GM18507 (cell line): ENCODE measurements at regions not wholly inside any gene's neighbourhood (a gene's known extent, or its start where the extent isn't known, plus 50 kb on each side); places are given as distances from the start of the nearest gene placed in this dataset.
"Not testable (repeated sequence)": the region's sequence is repeated elsewhere in the genome, so short reads cannot be mapped to it uniquely, and the experiment has no call there.

Experiments used
- DNase-seq: peaks from one replicate; pipeline ENCODE4 v3.0.0; 2011; ENCODE audit warnings: low read depth; ENCODE audit not compliant: insufficient read length; ENCODE audit errors: extremely low spot score
- FAIRE-seq: peaks from 2 replicates; lab custom pipeline; 2011; peaks lifted over from hg19 to GRCh38; lab: Jason Lieb, UNC

DNA sequence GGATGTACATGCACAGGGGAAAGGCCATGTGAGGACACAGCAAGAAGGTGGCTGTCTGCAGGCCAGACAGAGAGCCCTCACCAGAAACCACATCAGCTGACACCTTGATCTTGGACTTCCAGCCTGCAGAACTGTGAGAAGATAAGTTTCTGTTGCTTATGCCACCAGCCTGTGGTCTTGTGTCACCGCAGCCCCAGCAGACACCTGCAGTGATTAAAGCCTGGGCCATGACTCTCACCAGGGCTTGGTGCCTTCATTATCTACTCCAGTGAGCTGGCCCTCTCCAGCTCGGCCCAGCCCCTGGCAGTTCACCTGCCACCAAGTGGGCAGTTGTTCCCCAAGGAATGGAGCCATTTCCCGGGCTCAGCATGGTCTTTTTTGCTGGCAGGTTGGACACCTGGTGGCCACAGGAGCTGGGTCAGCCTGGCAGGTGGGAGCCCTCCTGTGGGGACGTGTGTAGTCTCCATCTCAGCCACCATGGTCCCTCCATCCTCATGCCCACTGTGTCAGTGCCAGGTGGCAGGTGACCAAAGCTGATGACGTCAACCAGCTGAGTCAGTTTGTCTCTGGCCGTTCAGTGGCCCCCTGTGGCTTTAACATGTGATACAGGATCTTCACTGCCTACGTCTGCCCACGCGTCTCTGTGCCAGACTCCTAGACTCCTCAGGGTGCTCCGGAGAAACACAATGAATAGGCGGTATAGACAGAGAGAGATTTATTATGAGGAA, 99.9 kb upstream of the PPP1R26 start:
- DNase-seq (no peak), FAIRE-seq (no peak)

DNA sequence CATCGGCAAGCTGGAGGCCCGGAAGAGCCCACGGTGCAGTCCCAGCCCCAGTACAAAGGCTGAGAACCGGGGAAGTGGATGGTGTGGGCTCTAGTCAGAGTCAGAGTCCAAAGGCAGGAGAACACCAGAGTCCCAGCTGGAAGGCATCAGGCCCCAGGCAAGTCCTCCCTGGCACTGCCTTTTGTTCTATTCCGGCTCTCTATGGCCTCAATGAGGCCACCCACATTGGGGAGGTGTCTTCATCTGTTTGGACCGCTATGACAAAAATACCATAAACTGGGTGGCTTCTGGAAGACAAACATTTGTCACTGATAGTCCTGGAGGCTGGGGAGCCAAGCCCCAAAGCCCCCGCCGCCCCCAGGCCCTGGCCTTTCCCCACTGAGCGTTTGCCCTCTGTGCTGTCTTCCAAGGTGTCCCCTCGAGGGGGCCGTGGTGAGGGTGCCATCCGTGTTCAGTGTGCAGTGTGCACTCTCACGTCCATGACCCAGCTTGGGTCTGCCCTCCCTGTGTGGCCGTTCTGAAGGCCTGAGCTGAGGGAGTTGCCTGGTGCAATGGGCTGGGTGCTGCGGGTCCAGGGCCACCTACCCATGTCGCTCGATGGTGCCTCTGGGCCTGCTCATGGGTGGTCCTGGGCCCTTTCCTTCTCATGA, 99.1 kb upstream of the PPP1R26 start:
- FAIRE-seq (no peak), DNase-seq (no peak)

DNA sequence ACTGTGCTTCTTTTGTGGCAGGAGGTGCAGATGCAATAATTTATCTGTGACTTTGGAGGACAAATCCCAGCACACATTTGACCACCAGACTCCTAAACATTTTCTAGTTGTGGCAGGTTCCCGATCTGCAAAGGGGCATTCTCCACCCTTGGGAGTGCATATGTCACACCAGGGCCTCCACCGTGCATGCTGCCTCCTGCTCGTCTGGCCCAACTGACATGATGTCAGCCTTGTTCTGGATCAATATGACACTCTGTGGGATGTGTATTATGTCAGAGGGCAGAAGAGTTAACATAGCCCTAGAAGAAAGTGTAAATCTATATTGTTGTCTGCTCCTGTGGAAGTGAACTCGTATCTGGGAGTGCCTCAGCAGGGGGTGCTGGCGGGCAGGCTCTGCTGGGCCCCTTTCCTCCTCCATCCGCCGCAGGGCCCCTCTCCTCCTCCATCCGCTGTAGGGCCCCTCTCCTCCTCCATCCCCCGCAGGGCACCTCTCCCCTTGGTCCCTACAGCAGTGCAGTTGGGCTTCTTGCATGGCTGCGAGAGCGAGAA, 97.7 kb upstream of the PPP1R26 start:
- FAIRE-seq (no peak), DNase-seq (no peak)

DNA sequence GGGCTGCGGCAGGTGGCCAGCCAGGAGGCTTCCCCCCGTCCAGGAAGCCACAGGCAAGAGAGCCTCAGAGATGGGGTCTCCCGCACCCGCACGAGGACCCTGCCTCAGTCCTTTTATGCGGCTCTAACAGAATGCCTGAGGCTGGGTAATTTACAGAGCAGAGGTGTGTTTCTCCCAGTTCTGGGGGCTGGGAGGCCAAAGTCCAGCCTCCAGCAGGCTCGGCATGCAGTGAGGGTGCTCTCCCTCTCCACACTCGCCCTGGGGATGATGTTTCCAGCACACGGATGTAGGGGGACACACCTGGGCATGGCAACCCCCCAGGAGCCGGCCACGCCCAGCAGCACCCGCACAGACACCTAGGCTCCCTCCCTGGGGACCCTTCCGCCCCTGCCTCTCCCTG, 95.4 kb upstream of the PPP1R26 start:
- DNase-seq (no peak), FAIRE-seq (no peak)

DNA sequence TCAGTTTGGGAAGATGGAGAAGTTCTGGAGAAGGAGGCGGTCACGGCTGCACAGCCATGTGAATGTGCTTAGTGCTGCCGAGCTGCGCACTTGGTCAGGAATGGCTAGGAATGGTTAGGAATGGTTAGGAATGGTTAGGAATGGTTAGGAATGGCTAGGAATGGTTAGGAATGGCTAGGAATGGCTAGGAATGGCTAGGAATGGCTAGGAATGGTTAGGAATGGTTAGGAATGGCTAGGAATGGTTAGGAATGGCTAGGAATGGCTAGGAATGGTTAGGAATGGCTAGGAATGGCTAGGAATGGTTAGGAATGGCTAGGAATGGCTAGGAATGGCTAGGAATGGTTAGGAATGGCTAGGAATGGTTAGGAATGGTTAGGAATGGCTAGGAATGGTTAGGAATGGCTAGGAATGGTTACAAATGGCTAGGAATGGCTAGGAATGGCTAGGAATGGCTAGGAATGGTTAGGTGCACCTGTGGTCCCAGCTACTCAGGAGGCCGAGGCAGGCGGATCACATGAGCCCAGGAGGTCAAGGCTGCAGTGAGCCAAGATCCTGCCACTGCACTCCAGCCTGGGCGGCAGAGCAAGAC, 94.7 kb upstream of the PPP1R26 start:
- FAIRE-seq = not testable (repeated sequence)

DNA sequence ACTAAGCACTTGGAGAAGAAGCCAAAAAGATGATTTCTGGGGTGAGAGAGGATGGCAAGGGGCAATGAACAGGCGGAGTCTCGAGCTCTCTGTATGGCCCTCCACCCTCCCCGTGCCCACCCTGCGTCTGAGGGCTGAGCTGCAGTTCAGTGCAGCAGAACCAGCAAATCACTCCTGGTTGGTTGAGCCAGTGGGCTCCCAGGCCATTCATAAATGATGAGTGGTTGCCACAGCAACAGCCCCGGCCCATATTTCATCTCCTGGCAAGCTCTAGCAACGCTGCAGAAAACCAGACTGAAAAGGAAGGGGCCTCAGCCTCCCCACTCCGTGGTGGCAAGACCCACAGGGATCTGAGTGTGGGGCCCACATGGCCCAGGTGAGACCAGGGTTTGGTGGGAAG, 93.8 kb upstream of the PPP1R26 start:
- no peak for DNase-seq
- no peak for FAIRE-seq

More for the DNA sequence above, 94.7 kb upstream of the PPP1R26 start:
- not testable (repeated sequence) for DNase-seq

DNA sequence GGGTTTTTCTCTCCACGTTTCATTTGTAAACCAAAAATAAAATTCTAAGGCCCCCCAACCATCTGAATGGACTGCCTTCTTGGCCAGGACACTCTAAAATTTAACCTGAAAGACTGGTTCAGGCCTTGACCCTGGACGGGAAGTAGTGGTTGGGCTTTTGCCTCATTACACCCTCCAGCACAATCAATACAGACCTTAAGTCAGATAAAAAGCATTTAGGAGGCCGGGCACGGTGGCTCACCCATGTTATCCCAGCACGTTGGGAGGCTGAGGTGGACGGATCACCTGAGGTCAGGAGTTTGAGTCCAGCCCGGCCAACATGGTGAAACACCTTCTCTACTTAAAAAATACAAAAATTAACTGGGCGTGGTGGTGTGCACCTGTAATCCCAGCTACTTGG, 91.6 kb upstream of the PPP1R26 start:
- no peak for FAIRE-seq

DNA sequence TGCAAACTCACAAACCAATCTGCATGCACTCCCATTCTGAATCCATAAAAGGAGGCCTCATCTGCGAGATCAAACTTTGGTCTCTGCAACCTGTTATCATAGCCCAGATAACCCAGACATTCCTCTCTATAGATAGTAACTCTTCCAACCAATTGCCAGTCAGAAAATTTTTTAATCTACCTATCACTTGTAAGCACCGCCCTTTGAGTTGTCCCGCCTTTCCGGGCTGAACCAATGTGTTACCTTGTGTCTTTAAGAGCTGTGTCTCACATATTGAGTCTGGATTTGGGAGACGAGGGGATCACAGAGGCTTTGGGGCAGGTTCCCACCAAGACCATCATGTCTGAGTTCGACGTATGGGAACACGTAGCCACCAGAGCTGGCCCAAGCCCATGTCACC, 91.1 kb upstream of the PPP1R26 start:
- no peak for FAIRE-seq
- DNase-seq = no peak

More for the DNA sequence above, 91.6 kb upstream of the PPP1R26 start:
- no peak for DNase-seq

DNA sequence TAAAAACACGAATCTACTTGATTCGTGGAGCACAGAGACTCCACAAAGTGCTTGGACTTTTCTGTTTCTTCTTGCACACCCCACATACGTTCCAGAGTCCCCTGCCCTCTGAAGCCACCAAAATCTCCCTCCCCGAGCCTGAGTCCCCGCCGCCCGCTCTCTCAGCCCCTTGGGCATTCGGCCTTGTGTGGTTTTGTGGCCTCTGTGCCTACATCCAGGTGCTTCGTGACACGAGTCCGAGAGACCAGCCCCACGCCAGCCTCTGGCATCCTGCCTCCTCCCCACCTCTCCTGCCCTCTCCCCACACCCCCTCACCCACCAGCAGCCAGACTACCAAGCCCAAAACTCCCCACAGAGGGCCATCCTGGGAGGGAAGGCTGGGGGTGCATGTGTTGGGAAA, 87.8 kb upstream of the PPP1R26 start:
- DNase-seq (no peak), FAIRE-seq (no peak)

DNA sequence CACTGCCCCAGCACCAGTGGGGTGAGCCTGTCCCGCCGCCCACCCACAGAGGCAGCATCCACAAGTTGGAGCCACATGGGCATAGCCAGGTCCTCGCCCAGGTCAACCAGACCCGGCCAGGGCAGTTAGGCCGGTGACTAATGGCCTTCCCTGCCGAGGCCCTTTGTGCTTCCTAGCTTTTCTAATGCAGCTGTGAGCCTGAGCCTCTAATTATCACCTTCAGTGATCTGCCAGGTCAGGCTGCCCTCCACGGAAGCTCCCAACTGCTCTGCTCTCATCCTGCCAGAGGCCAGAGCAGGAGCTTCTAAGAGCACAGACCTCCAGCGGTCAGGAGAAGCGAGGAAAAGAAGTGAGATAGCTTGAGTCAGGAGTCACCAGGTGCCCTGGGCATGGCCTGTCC, 87.1 kb upstream of the PPP1R26 start:
- no peak for FAIRE-seq
- DNase-seq = no peak

DNA sequence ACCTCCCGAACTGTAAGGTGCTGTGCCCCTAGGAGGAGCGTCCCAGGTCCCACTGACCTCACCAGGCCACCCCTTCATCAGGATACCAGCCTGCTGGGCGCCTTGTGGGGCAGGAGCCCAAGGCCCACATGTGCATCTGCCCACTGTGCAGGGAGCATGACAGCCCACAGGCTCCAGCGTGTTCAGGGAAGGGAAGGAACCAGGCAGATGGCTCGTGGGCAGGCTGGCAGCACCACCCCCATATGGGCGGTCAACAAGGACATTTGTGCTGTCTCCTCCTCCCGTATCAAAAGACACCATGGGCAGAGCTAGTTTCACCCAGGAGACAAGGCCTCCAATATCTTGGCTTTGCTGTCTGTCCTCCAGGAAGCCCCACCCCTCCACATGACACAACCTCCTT, 85.5 kb upstream of the PPP1R26 start:
- FAIRE-seq (no peak), DNase-seq (no peak)

DNA sequence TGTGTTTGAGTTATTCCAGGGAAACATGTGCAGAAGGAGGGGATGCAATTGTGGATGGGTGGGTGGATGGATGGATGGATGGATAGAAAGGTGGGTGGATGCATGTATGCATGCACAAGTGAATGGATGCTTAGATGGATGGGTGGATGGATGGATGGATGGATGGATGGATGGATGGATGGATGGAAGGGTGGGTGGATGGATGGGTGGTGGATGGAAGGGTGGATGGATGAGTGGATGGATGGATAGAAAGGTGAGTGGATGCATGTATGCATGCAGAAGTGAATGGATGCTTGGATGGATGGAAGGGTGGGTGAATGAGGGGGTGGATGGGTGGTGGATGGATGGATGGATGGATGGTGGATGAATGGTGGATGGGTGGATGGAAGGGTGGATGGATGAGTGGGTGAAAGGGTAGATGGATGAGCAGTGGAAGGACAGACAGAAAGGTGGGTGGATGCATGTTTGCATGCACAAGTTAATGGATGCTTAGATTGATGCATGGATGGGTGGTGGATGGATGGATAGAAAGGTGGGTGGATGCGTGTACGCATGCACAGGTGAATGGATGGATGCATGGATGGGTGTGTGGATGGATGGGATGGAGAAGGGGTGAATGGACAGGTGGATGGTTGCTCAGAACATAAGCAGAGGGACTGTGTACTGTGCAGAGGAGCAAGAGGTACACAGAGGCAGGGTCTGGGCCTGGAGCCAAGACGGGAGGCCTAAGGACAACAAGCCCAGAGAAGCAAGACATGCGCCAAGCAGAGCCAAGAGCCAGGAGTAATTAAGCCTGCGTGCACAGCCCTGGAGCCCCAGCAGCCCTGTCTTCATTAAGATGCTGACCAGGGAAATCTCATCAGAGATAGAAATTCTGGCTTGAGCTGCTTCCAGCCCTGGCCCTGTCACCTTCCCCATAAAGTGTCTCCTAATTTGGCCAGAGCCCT, 84.6 kb upstream of the PPP1R26 start:
- FAIRE-seq (no peak), DNase-seq (no peak)

DNA sequence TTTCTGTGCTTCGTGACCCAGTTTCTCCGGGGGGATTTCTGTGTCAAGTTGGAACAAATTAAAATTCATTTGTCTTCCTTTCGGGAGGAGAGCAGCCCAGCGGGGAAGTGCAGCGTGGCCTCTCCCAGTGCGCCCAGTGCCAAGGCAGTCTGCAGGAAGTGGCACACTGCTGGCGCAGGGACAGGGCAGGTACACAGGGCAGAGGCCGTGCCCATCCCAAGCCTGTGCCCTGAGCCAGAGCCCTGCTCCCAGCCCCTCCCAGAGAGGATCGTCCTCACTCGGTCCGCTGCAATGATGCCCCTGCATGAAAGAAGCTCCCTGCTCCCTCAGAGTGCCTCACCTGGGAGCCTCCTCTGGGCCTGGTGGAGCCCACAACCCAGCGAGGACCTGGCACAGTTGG, 82.4 kb upstream of the PPP1R26 start:
- FAIRE-seq = no peak

DNA sequence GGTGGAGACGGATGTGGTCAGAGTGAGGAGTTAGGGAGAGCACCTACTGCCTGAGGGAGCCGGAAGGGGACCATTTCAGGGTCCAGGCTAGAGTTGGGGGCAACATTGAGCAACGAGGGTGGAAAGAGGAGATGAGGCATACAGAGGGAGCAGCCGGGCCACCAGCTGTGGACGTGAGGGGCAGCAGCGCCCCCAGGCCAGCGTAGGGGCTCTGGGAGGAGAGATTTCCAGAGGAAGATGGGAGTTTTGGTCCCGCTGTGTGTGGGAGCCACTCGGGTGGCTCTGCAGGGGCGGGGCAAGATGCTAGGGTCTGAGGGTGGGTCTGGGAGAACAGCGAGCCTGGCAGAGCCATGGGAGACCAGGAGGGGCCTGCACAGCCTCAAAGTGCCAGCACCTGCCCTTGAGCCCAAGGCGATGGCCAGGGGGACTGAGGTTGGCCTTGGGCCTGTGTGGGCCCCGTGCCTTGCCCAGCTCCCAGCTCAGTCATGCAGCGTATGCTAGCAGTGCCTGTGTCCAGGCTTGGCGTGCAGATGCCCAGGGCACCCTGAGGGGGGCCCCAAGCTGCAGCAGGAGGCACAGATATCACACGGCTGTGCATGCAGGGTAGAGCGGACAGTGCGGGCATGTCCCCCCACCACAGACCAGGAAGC, 80.5 kb upstream of the PPP1R26 start:
- DNase-seq (no peak), FAIRE-seq (no peak)

More for the DNA sequence above, 82.4 kb upstream of the PPP1R26 start:
- DNase-seq = no peak

DNA sequence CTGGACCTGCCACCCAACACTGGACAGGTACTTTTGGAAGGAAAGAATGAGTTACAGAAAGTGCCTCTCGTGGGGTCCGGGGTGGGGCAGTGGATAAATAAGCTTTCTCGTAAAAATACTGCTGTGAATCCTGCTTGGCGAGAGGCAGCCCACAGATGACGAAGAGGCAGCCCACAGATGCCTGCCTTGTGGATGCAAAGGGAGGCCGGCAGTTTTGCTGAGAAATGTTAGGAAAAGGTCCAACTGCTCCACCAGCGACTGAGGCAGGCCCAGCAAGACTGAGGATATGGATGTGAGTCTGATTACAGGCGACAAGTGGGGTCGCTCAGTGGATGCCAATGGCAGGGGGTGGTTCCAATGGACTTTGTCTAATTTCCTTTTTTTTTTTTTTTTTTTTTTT, 79.1 kb upstream of the PPP1R26 start:
- FAIRE-seq = no peak
- DNase-seq = no peak

DNA sequence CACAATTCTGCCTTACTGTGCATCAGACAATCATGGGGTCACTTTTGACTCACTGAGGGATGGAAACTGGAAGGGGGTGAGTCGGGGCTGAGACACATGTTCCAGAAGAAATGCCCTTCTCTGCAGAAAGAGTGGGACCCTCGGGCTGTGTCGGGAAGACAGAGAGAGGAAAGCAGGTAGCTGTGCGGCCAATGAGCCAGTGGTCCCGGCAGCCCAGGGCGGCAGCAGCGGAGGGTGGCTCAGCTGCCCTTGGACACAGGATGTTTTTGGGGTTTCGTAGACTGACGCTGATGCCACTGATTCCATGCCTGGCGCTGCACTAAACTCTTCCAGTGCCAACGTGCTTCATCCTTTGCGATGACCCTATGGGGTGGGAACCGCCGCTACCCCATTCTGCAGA, 78.4 kb upstream of the PPP1R26 start:
- no peak for FAIRE-seq
- no peak for DNase-seq

DNA sequence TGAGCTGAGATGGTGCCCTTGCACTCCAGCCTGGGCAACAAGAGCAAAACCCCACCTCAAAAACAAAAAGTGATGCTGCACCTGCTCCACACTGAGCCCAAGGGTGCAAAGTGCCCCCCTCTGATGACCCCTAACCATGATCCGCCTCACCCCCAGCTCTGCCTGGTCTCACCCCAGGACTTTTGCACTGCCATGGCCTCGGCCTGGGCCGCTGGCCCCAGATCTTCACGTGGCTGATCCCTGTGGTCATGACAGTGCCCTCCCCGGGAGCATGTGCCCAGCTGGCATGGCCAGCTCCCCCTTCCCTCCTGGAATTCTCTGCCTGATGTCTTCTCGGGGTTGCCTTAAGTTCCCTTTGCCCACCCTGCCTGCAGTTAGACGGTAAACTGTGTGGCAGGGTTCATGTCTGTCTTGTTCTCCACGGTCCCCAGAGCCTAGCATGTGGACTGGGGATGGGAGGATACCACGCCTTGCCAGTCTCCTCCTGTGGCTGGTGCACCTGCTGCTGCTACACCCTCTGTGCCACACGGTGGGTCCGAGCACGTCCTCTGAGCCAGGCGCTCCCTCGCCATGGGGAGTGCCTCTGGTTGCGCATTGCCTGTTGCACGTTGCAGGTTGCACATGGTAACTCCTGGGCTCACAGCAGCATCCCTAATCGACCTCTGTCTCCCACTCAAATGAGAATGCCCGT, 77.4 kb upstream of the PPP1R26 start:
- FAIRE-seq = no peak
- DNase-seq = no peak
